ENCODE measurements at regions not wholly inside any gene's neighbourhood (a gene's known extent, or its start where the extent isn't known, plus 50 kb on each side); places are given as distances from the start of the nearest gene placed in this dataset.

- intact Hi-C loops (cut with micrococcal nuclease), result no loop called here
- ATAC-seq (no peak), DNase-seq (no peak)
Observed at GRCh38 chr2:60268661-60269060, 284.8 kb downstream of the BCL11A start.

- no peak for ATAC-seq
- DNase-seq, result no peak
- intact Hi-C loops (cut with micrococcal nuclease), result no loop called here
Observed at GRCh38 chr2:60268032-60268431, 285.4 kb downstream of the BCL11A start.

- peak; percentile 52 for DNase-seq
- intact Hi-C loops (cut with micrococcal nuclease), result no loop called here
- ATAC-seq, result peak; percentile 67
Observed at GRCh38 chr2:60267122-60267521, 286.3 kb downstream of the BCL11A start.

- ATAC-seq (no peak), DNase-seq (no peak)
- intact Hi-C loops (cut with micrococcal nuclease), result no loop called here
Observed at GRCh38 chr2:60262178-60262577, 291.3 kb downstream of the BCL11A start.

- DNase-seq (no peak), ATAC-seq (no peak)
- intact Hi-C loops (cut with micrococcal nuclease), result no loop called here
Observed at GRCh38 chr2:60260639-60261296, 292.7 kb downstream of the BCL11A start.

GRCh38 chr2:60259781-60260180 lies 293.7 kb downstream of the BCL11A start:
- intact Hi-C loops (cut with micrococcal nuclease), result no loop called here
- no peak for DNase-seq
- ATAC-seq, result no peak

- DNase-seq, result no peak
- intact Hi-C loops (cut with micrococcal nuclease), result no loop called here
- no peak for ATAC-seq
Observed at GRCh38 chr2:60252581-60253150, 300.8 kb downstream of the BCL11A start.

- ATAC-seq (no peak), DNase-seq (no peak)
- intact Hi-C loops (cut with micrococcal nuclease), result no loop called here
Observed at GRCh38 chr2:60251247-60251646, 302.2 kb downstream of the BCL11A start.

- ATAC-seq (no peak), DNase-seq (no peak)
- intact Hi-C loops (cut with micrococcal nuclease), result no loop called here
Observed at GRCh38 chr2:60249879-60250278, 303.6 kb downstream of the BCL11A start.

GRCh38 chr2:60247471-60247870 lies 306.0 kb downstream of the BCL11A start:
- no peak for DNase-seq
- intact Hi-C loops (cut with micrococcal nuclease), result no loop called here
- no peak for ATAC-seq

GRCh38 chr2:60246583-60246982 lies 306.9 kb downstream of the BCL11A start:
- DNase-seq (no peak), ATAC-seq (no peak)
- intact Hi-C loops (cut with micrococcal nuclease), result no loop called here

- DNase-seq, result no peak
- intact Hi-C loops (cut with micrococcal nuclease), result no loop called here
- ATAC-seq, result no peak
Observed at GRCh38 chr2:60234274-60234986, 319.0 kb downstream of the BCL11A start.

GRCh38 chr2:60230596-60230995 lies 322.9 kb downstream of the BCL11A start:
- DNase-seq (no peak), ATAC-seq (no peak)
- intact Hi-C loops (cut with micrococcal nuclease), result no loop called here

GRCh38 chr2:60230037-60230436 lies 323.4 kb downstream of the BCL11A start:
- no peak for DNase-seq
- intact Hi-C loops (cut with micrococcal nuclease), result no loop called here

GRCh38 chr2:60226943-60227342 lies 326.5 kb downstream of the BCL11A start:
- intact Hi-C loops (cut with micrococcal nuclease), result no loop called here
- ATAC-seq (no peak), DNase-seq (no peak)

More at GRCh38 chr2:60230037-60230436, 323.4 kb downstream of the BCL11A start:
- ATAC-seq, result no peak

GRCh38 chr2:60226191-60226590 lies 327.3 kb downstream of the BCL11A start:
- intact Hi-C loops (cut with micrococcal nuclease), result no loop called here

GRCh38 chr2:60223859-60224258 lies 329.6 kb downstream of the BCL11A start:
- intact Hi-C loops (cut with micrococcal nuclease), result no loop called here
- DNase-seq (no peak), ATAC-seq (no peak)

More at GRCh38 chr2:60226191-60226590, 327.3 kb downstream of the BCL11A start:
- DNase-seq, result no peak
- no peak for ATAC-seq

GRCh38 chr2:60221098-60221497 lies 332.4 kb downstream of the BCL11A start:
- ATAC-seq (no peak), DNase-seq (no peak)
- intact Hi-C loops (cut with micrococcal nuclease), result no loop called here

GRCh38 chr2:60219536-60219935 lies 333.9 kb downstream of the BCL11A start:
- DNase-seq (no peak), ATAC-seq (no peak)
- intact Hi-C loops (cut with micrococcal nuclease), result no loop called here

GRCh38 chr2:60216452-60216995 lies 336.9 kb downstream of the BCL11A start:
- no peak for ATAC-seq
- no peak for DNase-seq
- intact Hi-C loops (cut with micrococcal nuclease), result no loop called here
